Retina (tissue), 1 donor: ENCODE measurements at regions not wholly inside any gene's neighbourhood (a gene's known extent, or its start where the extent isn't known, plus 50 kb on each side); places are given as distances from the start of the nearest gene placed in this dataset.

ENCODE experiments used
- DNase-seq: peaks from one replicate; pipeline ENCODE4 v3.0.0-alpha.2; 2016

DNA sequence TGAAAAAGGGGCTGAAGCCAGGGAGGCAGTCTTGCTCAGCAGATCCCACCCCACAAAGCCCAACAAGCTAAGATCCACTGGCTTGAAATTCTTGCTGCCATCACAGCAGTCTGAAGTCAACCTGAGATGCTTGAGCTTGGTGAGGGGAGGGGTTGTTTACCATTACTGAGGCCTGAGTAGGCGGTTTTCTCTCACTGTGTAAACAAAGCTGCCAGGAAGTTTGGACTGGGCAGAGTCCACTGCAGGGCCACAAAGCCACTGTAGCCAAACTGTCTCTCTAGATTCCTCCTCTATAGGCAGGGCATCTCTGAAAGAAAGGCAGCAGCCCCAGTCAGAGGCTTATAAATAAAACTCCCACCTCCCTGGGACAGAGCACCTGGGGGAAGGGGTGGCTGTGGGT, 746.1 kb upstream of the LRRC4C start:
- DNase-seq, result no peak

DNA sequence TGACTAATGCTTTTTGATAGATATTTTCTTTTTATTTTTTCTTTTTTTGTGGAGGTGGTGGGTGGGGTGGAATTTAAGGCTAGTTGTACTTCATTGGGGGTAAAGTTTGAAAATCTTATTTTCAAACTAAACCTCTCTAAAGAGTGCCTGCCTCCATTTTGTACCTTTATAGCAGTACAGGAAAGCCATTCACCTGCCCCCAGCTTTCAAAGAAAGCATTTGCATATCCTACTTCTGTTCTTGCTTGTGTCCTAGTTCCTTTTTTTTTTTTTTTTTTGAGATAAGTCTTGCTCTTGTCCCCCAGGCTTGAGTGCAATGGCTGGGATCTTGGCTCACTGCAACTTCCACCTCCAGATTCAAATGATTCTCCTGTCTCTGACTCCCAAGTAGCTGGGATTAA, 766.2 kb upstream of the LRRC4C start:
- no peak for DNase-seq

DNA sequence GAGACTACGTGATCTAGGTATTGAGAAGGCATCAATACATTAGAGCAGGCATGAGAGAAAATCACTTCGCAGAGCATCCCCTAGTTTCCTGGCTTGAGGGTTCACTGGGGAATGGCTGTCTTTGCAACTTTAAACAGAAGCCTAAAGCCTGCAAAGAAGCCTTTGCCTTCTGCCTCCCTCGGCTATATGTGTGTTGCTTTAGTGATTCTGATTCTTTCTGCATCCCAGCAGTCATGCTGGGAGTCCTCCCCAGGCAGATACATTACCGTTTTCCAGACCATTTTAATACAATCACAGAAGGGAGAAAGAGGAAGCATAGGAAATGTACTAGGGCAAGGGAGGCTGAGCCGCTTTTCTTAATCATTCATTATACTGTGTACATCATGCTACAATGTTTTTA, 773.2 kb upstream of the LRRC4C start:
- DNase-seq, result no peak

DNA sequence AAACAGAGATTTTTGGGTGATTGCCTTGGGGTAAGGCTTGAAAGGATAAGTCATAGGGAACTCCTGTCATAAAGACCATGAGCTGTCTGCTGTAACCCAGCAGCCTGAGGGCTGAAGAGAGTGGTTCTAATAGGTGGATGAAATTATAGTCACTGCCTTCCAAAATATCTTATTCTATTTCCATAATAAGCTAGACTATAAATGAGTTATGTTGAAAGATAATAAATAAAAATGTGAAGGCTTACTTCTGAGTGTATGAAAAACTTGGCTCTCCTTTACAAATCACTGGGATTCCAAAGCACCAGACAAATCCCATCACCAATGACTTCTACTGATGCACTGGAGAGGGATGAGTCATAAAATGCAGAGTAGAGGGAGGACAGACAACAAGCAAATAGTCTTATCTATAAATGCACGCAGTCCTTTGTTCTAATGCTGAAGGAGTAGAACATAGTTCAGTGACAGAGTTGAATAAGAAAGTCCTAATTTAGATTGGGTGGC, 775.0 kb upstream of the LRRC4C start:
- DNase-seq, result no peak

DNA sequence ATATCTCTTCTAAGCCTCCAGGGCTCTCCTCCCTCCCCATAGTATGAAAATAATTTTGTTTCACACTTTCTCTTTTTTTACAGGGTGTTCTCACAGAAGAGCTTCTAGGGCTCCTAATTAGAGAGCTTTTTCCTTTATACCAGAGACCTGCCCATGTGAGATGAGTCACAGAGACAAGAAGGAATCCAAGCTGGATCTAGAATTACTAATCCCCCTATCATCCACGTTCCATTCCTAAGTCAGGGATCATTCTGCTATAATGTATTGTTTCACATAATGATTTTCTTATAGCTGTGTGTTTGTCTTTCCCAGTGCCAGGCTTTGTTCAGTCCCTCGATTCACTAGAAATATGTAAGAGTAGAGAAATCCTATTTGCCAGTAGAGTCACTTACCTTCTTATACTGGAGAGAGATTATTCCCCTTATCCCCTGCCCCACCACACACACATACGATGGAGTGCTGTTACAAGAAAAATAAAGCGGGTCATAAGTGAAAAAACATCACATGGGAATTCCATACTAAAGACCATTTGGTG, 778.3 kb upstream of the LRRC4C start:
- DNase-seq, result no peak

DNA sequence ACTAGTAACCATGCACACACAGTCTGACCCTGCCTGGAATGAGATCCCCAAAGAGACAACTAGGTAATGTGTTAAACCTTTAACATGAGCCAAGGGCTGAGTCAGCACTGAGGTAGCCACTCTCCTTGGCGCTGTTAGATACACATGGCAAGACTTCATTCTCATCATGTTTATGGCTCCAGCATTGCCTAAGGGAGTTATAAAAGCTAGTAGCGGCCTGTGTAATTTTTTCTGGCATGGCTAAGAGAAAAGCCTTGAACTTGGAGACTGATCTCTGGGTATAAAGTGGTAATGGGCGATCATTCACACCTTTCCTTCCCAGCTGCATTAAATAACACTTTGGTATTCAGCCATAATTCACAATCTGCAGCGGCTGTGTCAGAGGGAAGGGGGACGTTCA, 779.7 kb upstream of the LRRC4C start:
- DNase-seq, result peak; percentile 9

DNA sequence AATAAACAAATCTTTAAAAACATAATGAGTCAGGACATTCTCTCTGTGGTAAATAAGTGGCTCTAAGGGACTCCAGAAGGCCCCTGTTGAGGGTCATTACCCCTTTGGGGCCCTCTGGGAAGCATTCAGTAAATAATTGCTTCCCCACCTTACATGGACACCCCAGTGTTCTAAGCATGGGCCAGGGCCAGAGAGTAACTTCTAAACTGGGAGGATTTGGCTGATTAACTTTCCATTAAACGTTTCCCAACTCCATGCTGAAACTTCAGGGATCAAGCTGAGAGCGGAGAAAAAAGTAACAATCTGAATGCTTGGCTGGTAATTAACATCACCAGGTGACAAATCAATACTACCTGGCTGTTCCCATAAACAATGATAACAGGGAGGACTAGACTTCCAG, 783.9 kb upstream of the LRRC4C start:
- DNase-seq, result no peak

DNA sequence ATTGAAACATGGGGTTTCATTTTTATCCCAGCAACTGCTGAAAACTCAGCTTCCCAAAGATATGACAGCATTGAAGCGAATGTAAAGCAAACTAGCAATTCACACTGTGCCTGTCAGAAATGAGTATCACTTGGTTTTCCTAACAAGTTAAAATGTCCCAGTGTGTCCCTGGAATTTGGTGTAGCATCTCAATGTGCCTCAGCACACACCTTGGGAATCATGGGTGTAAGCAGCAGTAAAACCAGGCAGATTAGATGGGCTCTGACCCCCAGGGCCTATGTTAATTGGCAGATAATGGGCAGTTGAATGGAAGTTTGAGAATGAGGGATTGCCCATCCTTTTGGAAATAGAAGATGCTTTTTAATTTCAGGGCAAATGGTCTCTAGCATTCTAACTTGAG, 784.9 kb upstream of the LRRC4C start:
- DNase-seq, result no peak

DNA sequence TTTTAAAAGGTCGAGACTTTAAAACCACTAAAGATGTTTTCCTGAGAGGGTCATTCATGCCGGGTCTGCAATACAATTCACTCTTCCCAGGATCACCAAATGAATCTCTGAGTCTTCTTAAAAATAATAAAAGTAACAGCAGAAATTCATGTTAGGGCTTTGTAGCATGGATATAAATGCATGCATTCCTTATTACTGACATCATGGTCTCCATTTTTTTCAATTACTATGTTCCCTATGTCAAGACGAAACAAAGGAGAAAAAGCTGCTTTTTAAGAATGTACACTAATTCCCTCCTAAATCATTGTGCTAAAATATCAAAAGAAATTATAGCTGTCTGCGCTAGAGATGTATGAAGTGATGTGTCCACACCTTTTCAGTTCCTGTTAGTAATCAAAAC, 789.9 kb upstream of the LRRC4C start:
- no peak for DNase-seq

DNA sequence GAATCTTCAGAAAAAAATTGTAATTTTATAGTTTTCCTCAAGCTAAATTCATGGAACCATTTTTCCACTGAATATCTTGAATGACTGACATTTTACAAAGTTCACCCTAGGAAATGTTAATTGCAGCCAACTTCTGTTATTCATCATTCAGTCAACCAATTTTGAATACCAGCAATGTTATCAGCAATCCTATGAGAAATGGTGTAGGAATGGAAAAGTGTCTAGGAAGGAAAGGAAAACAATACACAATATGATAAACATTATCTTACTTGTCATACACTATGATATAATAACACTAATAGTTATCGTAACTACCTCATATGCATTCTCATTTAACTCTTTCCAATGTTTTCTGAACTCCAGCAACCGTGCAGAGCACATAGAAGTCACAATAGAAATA, 790.5 kb upstream of the LRRC4C start:
- DNase-seq, result no peak

DNA sequence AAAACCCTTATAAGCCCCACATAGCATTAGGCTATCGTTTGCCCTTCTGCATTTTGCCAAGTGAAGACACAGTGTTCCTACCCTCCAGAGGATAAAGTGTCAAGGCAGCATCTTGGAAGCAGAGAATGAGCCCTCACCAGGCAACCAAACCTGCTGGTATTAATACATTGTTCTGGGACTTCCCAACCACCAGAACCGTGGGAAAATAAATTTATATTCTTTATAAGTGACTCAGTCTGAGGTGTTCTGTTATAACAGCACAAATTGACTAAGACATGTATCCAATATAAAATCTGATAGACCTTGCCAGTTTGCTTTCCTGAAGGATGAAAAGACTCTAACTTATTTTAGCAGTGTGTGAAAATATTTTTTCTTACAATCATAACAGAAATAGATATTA, 792.5 kb upstream of the LRRC4C start:
- no peak for DNase-seq

DNA sequence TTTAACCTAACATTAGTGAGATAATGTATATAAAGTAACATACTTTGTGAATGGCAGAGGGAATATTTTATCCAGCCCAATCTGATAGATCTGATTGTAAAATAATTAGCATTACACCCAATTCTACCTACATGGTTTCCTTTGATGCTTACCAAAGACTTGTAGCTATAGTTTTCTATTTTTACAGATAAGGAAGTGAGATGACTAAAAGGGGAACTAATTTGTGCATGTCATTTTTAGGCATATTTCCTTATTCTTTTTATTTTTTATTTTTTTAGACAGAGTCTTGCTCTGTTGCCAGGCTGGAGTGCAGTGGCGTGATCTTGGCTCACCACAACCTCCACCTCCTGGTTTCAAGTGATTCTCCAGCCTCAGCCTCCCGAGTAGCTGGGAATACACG, 793.7 kb upstream of the LRRC4C start:
- no peak for DNase-seq

DNA sequence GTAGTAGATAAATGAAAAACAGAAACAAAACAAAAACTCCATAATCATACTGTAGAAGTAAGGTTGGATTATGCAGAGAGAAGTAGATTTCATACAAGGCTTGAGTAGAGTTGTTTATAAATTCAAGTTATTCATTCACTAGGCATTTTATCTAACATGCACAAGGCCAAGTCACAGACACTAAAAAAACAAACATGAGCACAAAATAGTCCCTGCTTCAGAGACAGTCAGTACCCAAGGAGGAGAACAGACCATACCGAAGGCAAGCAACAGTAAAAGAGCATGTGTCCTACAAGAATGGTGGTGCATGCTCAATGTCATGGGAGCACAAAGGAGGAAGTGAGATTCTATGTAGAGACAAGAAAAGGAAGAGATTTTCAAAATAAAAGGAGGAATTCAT, 796.5 kb upstream of the LRRC4C start:
- no peak for DNase-seq

DNA sequence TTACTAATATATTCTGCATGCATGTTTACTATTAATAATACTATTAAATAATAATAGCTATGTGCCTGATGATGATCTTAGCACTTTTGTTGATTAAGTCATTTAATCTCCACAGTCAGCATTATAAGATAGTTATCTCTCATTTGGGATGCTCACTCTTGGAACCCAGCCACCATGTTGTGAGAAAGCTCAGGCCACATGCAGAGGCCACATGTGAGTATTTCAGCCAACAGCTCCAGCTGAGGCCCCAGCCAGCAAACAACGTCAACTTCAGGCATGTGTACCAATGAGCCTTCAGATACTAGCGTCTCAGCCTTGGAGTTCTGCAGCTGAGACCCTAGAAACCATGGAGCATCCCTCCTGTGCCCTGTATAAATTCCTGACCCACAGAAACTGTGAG, 798.1 kb upstream of the LRRC4C start:
- DNase-seq, result no peak

DNA sequence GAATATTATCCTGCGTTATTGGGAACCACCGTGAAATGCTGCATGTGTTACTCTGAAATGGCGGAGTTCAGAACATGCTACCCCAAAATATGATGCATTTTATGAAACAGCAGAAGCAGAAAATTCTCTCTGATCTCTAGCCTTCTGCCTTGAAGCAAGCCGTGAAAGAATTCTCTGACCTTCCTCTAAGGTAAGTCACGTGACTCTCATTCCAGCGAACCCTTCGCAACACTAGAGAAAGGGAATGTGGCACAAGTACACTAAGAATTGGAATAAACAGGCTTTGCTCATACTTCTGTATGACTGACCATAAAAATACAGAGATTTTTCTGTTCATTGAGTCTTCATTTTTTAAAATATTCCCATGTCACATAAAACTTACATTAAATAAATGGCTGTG, 805.6 kb upstream of the LRRC4C start:
- no peak for DNase-seq

DNA sequence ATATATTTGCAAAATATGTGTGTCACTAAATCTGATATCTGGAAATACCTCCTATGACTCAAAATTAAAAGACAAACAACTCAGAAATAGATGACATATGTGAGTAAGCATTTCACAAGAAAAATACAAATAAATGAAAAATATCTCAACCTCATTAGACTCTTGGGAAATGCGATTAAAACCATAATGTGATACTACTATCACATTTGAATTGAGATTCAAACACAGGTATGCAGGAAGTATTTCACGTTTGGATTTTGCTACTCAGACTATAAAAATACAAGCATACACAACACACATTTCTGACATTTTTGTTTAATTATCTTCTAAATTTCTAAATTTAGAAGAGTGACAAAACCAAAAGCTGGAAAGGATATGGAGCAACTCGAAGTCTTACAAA, 811.9 kb upstream of the LRRC4C start:
- no peak for DNase-seq

DNA sequence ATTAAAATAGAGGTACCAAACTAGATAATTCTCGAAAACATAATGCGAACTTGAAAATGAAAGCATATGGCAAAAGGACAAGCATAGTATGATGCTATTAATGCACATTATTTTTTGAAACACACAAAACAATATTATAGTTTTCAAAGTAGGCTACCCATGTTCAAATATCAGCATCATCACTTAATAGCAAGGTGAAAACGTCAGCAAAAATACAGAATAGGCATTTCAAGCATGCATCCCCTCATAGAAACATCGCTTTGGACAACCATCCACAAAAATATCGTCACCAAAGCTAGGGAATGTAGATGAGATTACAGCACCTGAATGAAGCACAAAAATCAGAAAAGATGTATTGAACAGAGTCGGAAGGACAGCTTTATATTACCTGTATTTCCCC, 814.5 kb upstream of the LRRC4C start:
- no peak for DNase-seq

DNA sequence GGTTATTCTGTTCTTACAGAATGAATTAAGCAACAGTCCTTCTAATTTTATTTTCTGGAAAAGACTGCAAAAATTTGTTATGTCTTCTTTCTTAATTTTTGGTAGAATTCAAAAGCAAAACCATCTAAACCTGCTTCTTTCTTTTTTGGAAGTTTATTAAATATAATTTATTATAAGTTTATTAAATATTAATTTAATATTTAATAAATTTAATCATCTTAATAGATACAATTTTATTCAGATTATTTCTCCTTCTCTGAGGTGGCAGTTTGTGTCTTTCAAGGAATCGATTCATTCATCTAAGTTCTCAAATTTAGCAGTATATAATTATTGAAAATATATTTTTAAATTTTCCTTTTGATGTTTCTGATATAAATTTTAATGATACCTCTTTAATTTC, 837.5 kb upstream of the LRRC4C start:
- no peak for DNase-seq

DNA sequence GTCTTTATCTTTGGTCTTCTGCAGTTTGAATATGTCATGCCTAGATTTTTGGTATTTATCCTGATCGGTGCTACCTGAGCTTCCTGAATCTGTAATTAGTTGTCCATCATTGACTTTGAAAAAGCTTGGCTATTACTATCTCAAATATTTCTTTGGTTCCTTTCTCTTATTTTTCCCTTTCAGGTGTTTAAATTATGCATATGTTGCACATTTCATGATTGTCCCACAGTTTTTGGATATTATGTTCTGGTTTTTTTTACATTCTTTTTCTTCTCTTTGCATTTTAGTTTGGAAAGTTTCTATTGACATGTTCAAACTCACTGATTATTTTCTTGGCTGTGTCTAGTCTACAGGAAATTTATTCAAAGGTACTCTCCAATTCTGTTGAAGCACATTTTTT, 840.3 kb upstream of the LRRC4C start:
- no peak for DNase-seq

DNA sequence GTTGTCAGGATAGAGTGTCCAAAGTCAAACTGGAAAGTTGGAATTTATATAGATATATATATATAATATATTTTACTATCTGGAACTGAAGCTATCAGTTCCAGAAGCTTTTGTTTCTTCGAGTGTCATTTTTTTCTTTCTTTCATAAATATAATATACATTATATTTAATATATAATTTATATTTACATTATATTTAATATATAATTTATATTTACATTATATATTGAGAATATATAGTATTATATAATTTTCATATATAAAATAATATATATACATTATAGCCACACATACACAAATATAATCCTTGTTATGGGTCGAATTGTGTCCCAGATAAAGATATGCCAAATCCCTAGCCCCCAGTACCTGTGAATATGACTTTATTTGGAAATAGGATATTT, 842.3 kb upstream of the LRRC4C start:
- no peak for DNase-seq

DNA sequence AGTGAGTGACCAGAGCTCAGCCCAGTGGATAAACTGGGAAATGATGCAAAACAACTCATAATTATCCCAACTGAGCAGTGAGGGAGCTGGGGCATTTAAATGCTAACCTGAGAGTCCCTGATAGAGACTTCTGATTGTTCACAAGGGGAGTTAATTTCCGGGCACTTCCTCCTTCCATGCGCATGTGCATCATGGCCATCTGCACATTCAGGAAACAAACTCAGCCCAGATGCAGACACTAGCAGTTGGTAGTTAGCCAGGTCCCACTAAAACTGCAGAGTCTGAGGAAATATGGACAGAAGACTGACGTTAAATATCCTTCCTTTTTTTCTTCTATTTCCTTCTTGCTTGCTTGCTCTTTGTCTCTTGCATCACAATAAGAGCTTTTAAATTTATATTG, 852.1 kb upstream of the LRRC4C start:
- DNase-seq, result no peak

DNA sequence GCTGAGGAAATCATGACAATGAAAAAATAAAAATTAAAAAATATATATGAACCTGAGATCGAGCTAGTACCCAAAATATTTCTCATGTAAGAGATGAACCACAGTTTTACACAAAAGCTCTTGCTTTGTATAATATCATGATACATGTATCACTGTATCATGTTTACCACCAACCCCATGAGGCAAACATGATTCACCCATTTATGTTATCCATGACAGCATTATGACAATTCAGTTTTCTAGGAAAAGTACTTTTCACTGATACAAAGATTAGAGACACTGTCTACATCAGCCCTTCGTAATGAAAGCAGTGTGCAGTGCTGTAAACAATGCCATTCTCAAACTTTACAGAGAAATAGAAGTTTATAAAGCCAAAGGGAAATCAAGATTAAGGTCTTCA, 852.5 kb upstream of the LRRC4C start:
- DNase-seq, result no peak

DNA sequence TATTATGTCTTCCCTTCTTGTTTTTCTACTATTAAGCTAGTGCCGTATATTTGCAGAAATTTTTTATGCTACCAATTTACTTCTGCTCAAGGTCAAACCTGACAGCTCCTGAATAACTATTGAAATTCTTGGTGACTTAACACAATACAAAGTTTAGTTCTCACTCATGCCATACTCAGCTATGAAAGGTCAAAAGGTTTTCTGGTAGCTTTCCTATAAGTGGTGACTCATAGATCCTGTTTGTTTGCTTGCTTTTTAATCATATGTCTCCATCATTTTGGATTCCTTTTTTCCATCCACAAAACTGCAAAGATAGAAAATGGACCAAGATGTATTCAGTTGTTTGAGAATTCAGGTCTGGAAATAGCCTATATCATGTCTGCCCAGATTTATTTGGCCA, 855.8 kb upstream of the LRRC4C start:
- no peak for DNase-seq

DNA sequence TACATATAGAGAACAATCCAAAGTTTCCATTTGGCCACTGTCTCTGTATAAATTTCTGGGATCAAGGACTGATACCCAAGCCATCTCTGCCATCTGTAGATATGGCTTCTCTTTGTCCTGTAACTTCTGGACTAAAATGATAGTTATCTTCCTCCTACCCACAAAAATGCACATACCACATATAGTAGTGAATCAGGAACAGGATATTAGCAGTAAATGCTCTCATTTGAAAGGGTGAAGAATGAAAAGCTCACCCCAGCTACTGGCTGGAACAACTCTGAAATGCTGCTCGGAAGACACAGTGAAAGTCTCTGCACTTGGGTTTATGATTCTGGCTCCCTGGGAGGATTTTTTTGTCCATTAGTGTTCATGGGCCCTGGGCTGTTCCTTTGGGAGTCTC, 856.4 kb upstream of the LRRC4C start:
- DNase-seq, result no peak

DNA sequence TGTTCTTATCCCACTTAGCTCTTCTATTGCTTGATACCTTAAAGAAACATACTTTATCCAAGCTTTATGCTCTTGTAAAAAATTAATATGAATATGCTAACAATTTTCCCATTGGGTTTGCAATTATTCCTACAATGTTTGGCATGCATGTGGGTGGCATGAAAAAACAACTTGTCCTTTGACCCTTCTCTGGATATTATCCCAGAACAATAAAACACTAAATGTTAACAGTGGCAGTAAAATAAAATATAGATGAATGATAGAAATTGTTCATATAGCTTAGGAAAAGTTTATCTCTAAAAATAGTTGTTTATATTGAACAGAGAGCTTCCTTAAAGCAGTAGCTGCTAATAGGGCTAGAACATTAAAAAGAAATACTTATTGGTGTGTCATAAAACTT, 860.5 kb upstream of the LRRC4C start:
- DNase-seq, result no peak
